WI38 (cell line): ENCODE measurements at regions not wholly inside any gene's neighbourhood (a gene's known extent, or its start where the extent isn't known, plus 50 kb on each side); places are given as distances from the start of the nearest gene placed in this dataset.
"Not testable (repeated sequence)": the region's sequence is repeated elsewhere in the genome, so short reads cannot be mapped to it uniquely, and the experiment has no call there.

Experiments used
- H3K4me3 ChIP-seq: 2 replicates; pipeline ENCODE4 v1.5.1; 2011; ENCODE audit warnings: low read depth, mild to moderate bottlenecking, control low read depth, low read length
- TF ChIP-seq, protein P1 (sequence below): IDR thresholded peaks from 2 replicates; pipeline ENCODE4 v1.5.1; 2012; ENCODE audit warnings: low read depth, mild to moderate bottlenecking, control low read depth, low read length

DNA sequence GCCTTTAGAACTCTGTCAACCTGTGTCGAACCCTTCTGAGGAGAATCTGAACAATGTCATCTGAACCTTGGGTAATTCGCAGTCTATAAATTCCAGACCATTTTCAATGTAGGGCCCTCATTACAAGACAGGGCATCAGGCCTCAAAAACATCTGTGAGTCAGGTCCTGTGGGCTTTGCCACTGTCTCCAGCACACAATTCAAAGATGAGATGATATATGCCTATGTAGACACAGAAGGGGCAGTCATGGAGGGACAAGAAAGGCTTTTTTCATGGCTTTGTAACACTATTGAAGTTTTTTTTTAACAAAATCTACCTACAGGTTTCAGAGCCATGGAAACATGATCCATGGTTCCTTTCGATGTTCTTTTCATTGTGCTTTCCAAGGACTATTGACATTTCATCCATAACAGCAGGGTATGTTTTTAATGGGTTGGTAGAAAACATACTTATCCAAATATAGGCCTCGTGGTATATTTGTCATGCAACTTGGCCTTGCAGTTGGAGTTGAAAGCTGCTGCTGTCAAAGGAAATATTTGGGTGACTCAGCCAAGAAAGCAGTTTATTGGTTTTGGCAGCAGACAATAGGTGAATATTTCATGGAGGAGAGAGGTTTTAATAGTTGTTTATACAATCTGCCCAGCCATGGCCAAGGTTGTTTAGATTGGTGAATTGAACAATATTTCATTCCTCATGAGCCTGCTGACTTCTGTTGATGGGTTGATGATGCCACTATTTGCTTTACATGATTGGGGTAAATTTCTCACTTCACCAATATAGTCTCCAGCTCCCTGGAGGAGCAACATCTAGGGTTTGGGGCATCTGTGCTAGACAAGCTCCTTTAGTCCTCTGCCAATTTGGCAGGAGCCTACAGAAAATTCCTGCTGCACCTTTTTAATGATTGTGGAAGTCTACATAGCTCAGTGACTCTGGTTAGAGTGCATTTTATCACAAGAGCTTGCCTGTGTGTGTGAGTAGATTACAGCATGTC, 158.4 kb upstream of the TMEM72 start:
- H3K4me3 ChIP-seq = no peak overlapping the region
- TF ChIP-seq, protein P1, sequence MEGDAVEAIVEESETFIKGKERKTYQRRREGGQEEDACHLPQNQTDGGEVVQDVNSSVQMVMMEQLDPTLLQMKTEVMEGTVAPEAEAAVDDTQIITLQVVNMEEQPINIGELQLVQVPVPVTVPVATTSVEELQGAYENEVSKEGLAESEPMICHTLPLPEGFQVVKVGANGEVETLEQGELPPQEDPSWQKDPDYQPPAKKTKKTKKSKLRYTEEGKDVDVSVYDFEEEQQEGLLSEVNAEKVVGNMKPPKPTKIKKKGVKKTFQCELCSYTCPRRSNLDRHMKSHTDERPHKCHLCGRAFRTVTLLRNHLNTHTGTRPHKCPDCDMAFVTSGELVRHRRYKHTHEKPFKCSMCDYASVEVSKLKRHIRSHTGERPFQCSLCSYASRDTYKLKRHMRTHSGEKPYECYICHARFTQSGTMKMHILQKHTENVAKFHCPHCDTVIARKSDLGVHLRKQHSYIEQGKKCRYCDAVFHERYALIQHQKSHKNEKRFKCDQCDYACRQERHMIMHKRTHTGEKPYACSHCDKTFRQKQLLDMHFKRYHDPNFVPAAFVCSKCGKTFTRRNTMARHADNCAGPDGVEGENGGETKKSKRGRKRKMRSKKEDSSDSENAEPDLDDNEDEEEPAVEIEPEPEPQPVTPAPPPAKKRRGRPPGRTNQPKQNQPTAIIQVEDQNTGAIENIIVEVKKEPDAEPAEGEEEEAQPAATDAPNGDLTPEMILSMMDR = no peak

DNA sequence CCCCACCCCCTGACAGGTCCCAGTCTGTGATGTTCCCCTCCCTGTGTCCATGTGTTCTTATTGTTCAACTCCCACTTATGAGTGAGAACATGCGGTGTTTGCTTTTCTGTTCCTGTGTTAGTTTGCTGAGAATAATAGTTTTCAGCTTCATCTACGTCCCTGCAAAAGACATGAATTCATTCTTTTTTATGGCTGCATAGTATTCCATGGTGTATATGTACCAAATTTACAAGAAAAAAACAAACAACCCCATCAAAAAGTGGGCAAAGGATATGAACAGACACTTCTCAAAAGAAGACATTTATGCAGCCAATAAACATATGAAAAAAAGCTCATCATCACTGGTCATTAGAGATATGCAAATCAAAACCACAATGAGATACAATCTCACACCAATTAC, 156.8 kb upstream of the TMEM72 start:
- H3K4me3 ChIP-seq = not testable (repeated sequence)

DNA sequence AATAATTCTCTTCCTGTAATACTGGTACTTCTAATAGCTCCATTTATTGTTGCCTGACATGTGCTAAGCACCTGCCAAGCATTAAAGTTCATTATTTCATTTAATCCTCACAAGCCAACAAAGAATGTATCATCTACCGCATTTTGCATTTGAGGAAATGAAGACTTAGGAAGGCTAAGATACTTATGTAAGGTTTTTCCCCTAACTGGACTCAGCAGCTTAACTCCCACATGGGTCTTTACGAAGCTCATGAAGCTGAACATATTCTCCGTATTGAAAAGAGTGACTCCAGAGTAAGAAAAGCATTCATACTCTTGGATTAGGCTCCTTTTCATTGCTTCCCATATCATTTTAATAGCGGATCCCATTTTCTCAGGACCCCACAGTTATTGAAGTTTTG, 155.7 kb upstream of the TMEM72 start:
- H3K4me3 ChIP-seq = no peak overlapping the region
- TF ChIP-seq, protein P1 = no peak

DNA sequence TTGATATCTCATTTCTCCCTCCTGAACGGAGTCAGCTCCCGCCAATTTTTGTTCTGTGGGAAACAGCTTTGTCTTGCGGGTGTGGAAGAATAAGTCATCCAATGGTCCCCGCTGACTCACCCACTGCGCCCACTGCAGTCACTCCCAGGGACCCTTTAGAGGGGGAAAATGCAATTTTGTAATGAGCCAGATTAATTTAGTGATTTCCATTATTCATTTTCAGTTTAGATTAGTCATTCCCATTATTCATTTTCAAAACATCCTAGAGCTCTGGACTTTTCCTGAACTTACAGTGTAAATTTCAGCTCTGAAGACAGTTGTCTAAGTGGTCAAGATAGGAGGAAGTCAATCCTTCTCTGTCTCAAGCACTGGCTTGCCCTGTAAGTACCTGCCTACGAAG, 154.9 kb upstream of the TMEM72 start:
- TF ChIP-seq, protein P1 = no peak
- H3K4me3 ChIP-seq = no peak overlapping the region

DNA sequence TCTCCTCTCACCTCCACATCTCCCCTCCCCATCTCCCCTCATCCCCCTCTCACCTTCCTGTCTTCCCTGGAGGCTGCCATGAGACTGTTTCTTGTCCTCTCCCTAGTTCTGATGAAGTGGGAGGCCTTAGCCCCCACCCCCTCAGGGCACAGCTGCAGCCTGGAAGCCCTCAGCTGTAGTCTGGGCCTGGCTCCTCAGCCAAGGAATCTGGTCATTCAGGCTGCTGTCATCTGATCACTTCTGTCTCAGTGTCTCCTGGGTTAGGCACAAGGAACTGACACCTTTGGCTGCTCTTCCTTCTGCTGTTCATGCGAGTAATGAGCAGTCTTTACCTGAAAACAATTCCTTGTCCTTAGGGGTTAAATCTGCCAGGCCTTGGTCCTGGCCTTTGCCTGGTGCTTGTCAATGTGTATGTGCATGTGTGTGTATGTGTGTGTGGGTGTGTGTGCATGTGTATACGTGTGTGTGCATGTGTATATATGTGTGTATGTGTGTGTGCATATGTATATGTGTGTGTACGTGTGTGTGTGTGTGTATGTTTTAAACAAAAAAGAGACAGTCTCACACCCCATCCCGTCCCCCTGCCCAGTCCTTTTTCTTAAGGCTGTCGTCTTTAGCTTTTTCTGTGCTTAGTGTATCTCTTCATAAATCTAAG, 153.5 kb upstream of the TMEM72 start:
- TF ChIP-seq, protein P1 = no peak
- H3K4me3 ChIP-seq = no peak overlapping the region

DNA sequence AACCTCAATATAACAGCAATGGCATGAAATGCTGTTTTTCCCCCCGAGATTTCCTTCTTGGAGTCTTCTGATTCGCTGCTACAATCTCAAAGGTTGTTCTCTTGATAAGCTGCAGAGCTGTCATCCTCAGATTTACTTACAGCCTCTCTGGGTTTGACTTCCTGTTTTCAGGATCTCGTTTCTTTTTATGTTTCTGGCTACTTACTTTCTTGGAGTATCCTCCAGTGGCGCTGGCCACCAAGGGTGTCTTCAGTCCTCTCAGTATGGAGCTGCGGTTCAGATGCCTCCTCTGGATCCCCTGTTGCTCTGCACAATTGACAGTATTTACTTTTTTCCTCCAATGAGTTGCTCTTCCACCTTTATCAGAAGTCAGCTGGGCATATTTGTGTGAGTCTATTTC, 152.0 kb upstream of the TMEM72 start:
- TF ChIP-seq, protein P1 = no peak
- no peak overlapping the region for H3K4me3 ChIP-seq

DNA sequence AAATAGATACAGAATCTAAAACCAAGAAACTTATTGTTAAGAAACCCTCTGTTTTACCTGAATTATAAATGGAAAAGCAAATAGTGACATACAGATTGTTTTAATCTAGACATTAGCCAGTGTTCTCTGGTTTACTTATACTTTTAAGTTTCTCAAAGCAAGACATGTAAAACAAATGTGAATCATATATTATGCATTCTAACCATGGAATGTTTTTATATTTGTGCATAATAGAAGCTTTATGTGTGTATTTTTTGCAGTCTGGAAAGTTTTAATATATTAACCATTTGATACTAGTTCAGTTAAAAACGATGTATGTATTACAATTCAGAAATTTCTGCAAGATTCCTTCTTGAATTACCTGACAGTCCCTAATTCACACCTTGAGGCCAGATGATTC, 150.6 kb upstream of the TMEM72 start:
- TF ChIP-seq, protein P1 = no peak
- no peak overlapping the region for H3K4me3 ChIP-seq
